HEK293 (cell line): ENCODE measurements at regions not wholly inside any gene's neighbourhood (a gene's known extent, or its start where the extent isn't known, plus 50 kb on each side); places are given as distances from the start of the nearest gene placed in this dataset.

Source experiments
- BCL11B ChIP-seq: fragments of 450-650 bp; formaldehyde crosslinking; IDR thresholded peaks from 2 replicates; pipeline ENCODE4 v1.5.1; 2016; ENCODE audit warnings: low read depth, missing biosample characterization, missing genetic modification characterization
- HOXC10 ChIP-seq: sonication (generic); formaldehyde crosslinking; IDR thresholded peaks from 2 replicates; pipeline ENCODE4 v1.8.1; 2023; ENCODE audit warnings: mild to moderate bottlenecking, missing genetic modification reagents
- KLF16 ChIP-seq: fragments of 450-650 bp; formaldehyde crosslinking; IDR thresholded peaks from 2 replicates; pipeline ENCODE4 v1.5.1; 2017; ENCODE audit warnings: missing biosample characterization, missing genetic modification characterization
- KLF17 ChIP-seq: fragments of 450-650 bp; formaldehyde crosslinking; IDR thresholded peaks from 2 replicates; pipeline ENCODE4 v1.5.1; 2016; ENCODE audit warnings: missing biosample characterization, missing genetic modification characterization
- OVOL3 ChIP-seq: fragments of 450-650 bp; formaldehyde crosslinking; IDR thresholded peaks from 2 replicates; pipeline ENCODE4 v1.5.1; 2016; ENCODE audit warnings: missing biosample characterization, missing genetic modification characterization
- PRDM1 ChIP-seq: fragments of 450-650 bp; formaldehyde crosslinking; IDR thresholded peaks from 2 replicates; pipeline ENCODE4; 2016; ENCODE audit warnings: missing biosample characterization, missing genetic modification characterization
- PRDM10 ChIP-seq: fragments of 450-650 bp; formaldehyde crosslinking; IDR thresholded peaks from 2 replicates; pipeline ENCODE4 v1.5.1; 2016; ENCODE audit warnings: missing biosample characterization, missing genetic modification characterization
- PRDM2 ChIP-seq: fragments of 450-650 bp; formaldehyde crosslinking; IDR thresholded peaks from 2 replicates; pipeline ENCODE4 v1.5.1; 2016; ENCODE audit warnings: missing biosample characterization, missing genetic modification characterization, borderline replicate concordance
- RBAK ChIP-seq: fragments of 450-650 bp; formaldehyde crosslinking; IDR thresholded peaks from 2 replicates; pipeline ENCODE4 v1.5.1; 2016; ENCODE audit warnings: missing biosample characterization, missing genetic modification characterization
- SP2 ChIP-seq: fragments of 450-650 bp; formaldehyde crosslinking; IDR thresholded peaks from 2 replicates; pipeline ENCODE4 v1.5.1; 2016; ENCODE audit warnings: missing biosample characterization, missing genetic modification characterization
- ZIC2 ChIP-seq: fragments of 450-650 bp; formaldehyde crosslinking; IDR thresholded peaks from 2 replicates; pipeline ENCODE4 v1.5.1; 2016; ENCODE audit warnings: missing biosample characterization, missing genetic modification characterization
- ZNF140 ChIP-seq: fragments of 450-650 bp; formaldehyde crosslinking; IDR thresholded peaks from 2 replicates; pipeline ENCODE4 v1.5.1; 2016; ENCODE audit warnings: missing biosample characterization, missing genetic modification characterization
- ZNF211 ChIP-seq: fragments of 450-650 bp; formaldehyde crosslinking; IDR thresholded peaks from 2 replicates; pipeline ENCODE4 v1.5.1; 2016; ENCODE audit warnings: low read depth, missing biosample characterization, missing genetic modification characterization
- ZNF214 ChIP-seq: fragments of 450-650 bp; formaldehyde crosslinking; IDR thresholded peaks from 2 replicates; pipeline ENCODE4 v1.5.1; 2017; ENCODE audit warnings: missing biosample characterization, mild to moderate bottlenecking, missing genetic modification characterization, borderline replicate concordance
- ZNF280C ChIP-seq: fragments of 450-650 bp; formaldehyde crosslinking; IDR thresholded peaks from 2 replicates; pipeline ENCODE4 v1.5.1; 2016; ENCODE audit warnings: missing biosample characterization, missing genetic modification characterization
- ZNF292 ChIP-seq: fragments of 450-650 bp; formaldehyde crosslinking; IDR thresholded peaks from 2 replicates; pipeline ENCODE4 v1.5.1; 2016; ENCODE audit warnings: low read depth, missing biosample characterization, missing genetic modification characterization, borderline replicate concordance
- ZNF37A ChIP-seq: fragments of 450-650 bp; IDR thresholded peaks from 2 replicates; pipeline ENCODE4 v1.5.1; 2018; ENCODE audit warnings: missing biosample characterization, missing genetic modification characterization
- ZNF398 ChIP-seq: fragments of 450-650 bp; formaldehyde crosslinking; IDR thresholded peaks from 2 replicates; pipeline ENCODE4 v1.5.1; 2017; ENCODE audit warnings: missing biosample characterization, missing genetic modification characterization
- ZNF404 ChIP-seq: fragments of 450-650 bp; formaldehyde crosslinking; IDR thresholded peaks from 2 replicates; pipeline ENCODE4 v1.5.1; 2017; ENCODE audit warnings: missing biosample characterization, missing genetic modification characterization
- ZNF426 ChIP-seq: fragments of 450-650 bp; formaldehyde crosslinking; IDR thresholded peaks from 2 replicates; pipeline ENCODE4 v1.5.1; 2017; ENCODE audit warnings: missing biosample characterization, missing genetic modification characterization, mild to moderate bottlenecking, inconsistent platforms, moderate library complexity
- ZNF530 ChIP-seq: fragments of 450-650 bp; formaldehyde crosslinking; IDR thresholded peaks from 2 replicates; pipeline ENCODE4 v1.5.1; 2016; ENCODE audit warnings: low read depth, missing biosample characterization, missing genetic modification characterization
- ZNF660 ChIP-seq: fragments of 450-650 bp; IDR thresholded peaks from 2 replicates; pipeline ENCODE4 v1.5.1; 2018; ENCODE audit warnings: missing biosample characterization, mild to moderate bottlenecking, missing genetic modification characterization
- ZSCAN23 ChIP-seq: fragments of 450-650 bp; formaldehyde crosslinking; IDR thresholded peaks from 2 replicates; pipeline ENCODE4 v1.5.1; 2016; ENCODE audit warnings: missing biosample characterization, missing genetic modification characterization
- ZSCAN4 ChIP-seq: fragments of 450-650 bp; formaldehyde crosslinking; IDR thresholded peaks from 2 replicates; pipeline ENCODE4 v1.5.1; 2017; ENCODE audit warnings: missing biosample characterization, missing genetic modification characterization

GRCh38 chr3:10596746-10597448 is 91.5 kb upstream of the ATP2B2 start (continued):
- TF ChIP-seq BCL11B (tag by site-specific recombination) (no peak), PRDM10 (tag by site-specific recombination) (no peak), SP2 (tag by site-specific recombination) (no peak), ZNF140 (tag by site-specific recombination) (no peak), KLF17 (no peak), OVOL3 (tag by site-specific recombination) (no peak), ZNF37A (tag by site-specific recombination) (no peak), ZIC2 (tag by site-specific recombination) (no peak), ZNF660 (tag by site-specific recombination) (no peak), HOXC10 (CRISPR knock-in tag) (no peak), ZSCAN23 (tag by site-specific recombination) (no peak), ZNF398 (tag by site-specific recombination) (peak; percentile 45), RBAK (tag by site-specific recombination) (no peak), PRDM1 (tag by site-specific recombination) (no peak), ZNF404 (tag by site-specific recombination) (no peak), ZNF280C (no peak), ZSCAN4 (tag by site-specific recombination) (peak; percentile 99), ZNF426 (no peak), ZNF530 (tag by site-specific recombination) (no peak), ZNF211 (tag by site-specific recombination) (no peak), ZNF292 (tag by site-specific recombination) (no peak), ZNF214 (no peak), PRDM2 (tag by site-specific recombination) (peak; percentile 70; the same call in 1 of the 2 replicates), KLF16 (tag by site-specific recombination) (no peak)
